BJ (cell line): ENCODE measurements at regions not wholly inside any gene's neighbourhood (a gene's known extent, or its start where the extent isn't known, plus 50 kb on each side); places are given as distances from the start of the nearest gene placed in this dataset.

ENCODE experiments used
- CTCF ChIA-PET: fragments of 350-600 bp; formaldehyde crosslinking; extraction: SDS; loops from one replicate; lab custom pipeline; 2021; ENCODE audit warnings: antibody characterized with exemption, inconsistent platforms; lab: Yijun Ruan, JAX
- POLR2A ChIA-PET: fragments of 300-600 bp; sonication (Branson Sonifier 250); formaldehyde crosslinking; extraction: SDS; loops from one replicate; lab custom pipeline; 2021; ENCODE audit warnings: antibody characterized with exemption; lab: Charles Lee
- DNase-seq: peaks from one replicate; pipeline ENCODE4 v3.0.0-alpha.2; 2011; ENCODE audit warnings: low read depth
- H3K27me3 ChIP-seq: 2 replicates; pipeline ENCODE4 v1.6.0; 2011; ENCODE audit warnings: low read length; ENCODE audit not compliant: control insufficient read depth, insufficient read depth
- H3K36me3 ChIP-seq: 2 replicates; pipeline ENCODE4 v1.5.1; 2011; ENCODE audit warnings: low read length; ENCODE audit not compliant: control insufficient read depth, insufficient read depth
- H3K4me3 ChIP-seq: 2 replicates; pipeline ENCODE4 v1.5.1; 2011; ENCODE audit warnings: low read depth, mild to moderate bottlenecking, control low read depth, low read length
- CTCF ChIP-seq: IDR thresholded peaks from 2 replicates; pipeline ENCODE4 v1.5.1; 2011; ENCODE audit warnings: low read depth, mild to moderate bottlenecking, control low read depth, inconsistent platforms, low read length, moderate library complexity; ENCODE audit not compliant: insufficient read depth

GRCh38 chr10:21060626-21061025, 163.5 kb upstream of the NEBL start:
- POLR2A ChIA-PET = no interaction called here
- CTCF ChIA-PET = no interaction called here
- no peak for DNase-seq
- no peak for TF ChIP-seq CTCF
- no peak overlapping the region for H3K4me3 ChIP-seq
- H3K27me3 ChIP-seq = no peaks in the 10 kb centered on the region
- no peaks in the 10 kb centered on the region for H3K36me3 ChIP-seq

DNA sequence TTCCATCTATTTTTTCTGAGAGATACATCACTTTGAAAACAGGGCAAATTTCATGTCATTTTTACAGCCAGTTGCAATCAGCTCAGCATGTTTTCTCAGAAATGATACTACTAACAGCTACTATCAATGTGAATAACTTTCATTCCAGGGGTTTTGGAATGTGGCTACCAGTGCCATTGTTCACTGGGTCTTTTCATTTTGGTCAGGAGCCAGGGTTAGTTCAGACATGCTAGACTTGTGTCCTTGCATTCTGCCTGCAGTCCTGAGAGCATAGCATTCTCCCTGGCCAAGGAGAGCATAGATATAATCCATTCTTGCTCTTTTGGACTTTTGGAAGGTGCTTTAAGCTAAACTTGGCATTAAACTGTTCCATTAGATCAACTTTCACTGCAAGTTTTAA, 160.9 kb upstream of the NEBL start:
- H3K4me3 ChIP-seq = no peak overlapping the region
- no peaks in the 10 kb centered on the region for H3K27me3 ChIP-seq
- ChIA-PET POLR2A (no interaction called here), CTCF (interaction anchor here (0.8 kb wide), 1 partner anchor 26 kb away, joined by 3 read pairs; no protein-coding TSS in a partner anchor)
- TF ChIP-seq CTCF = no peak
- DNase-seq = no peak
- H3K36me3 ChIP-seq = no peaks in the 10 kb centered on the region

DNA sequence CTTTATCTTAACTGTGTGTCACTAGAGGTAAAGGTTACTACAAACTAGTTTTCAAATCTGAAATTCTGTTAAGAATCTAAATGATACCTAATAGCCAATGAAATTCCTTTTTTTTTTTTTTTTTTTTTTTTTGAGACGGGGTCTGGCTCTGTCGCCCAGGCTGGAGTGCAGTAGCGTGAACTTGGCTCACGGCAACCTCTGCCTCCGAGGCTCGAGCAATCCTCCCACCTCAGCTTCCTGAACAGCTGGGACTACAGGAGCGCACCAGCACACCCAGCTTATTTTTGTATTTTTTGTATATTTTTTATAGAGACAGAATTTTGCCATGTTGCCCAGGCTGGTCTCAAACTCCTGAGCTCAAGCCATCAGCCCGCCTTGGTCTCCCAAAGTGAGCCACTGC, 160.3 kb upstream of the NEBL start:
- H3K27me3 ChIP-seq = no peaks in the 10 kb centered on the region
- ChIA-PET POLR2A (no interaction called here), CTCF (interaction anchor here (0.8 kb wide), 1 partner anchor 26 kb away, joined by 3 read pairs; no protein-coding TSS in a partner anchor)
- H3K36me3 ChIP-seq = no peaks in the 10 kb centered on the region
- no peak overlapping the region for H3K4me3 ChIP-seq
- no peak for TF ChIP-seq CTCF
- DNase-seq = no peak

DNA sequence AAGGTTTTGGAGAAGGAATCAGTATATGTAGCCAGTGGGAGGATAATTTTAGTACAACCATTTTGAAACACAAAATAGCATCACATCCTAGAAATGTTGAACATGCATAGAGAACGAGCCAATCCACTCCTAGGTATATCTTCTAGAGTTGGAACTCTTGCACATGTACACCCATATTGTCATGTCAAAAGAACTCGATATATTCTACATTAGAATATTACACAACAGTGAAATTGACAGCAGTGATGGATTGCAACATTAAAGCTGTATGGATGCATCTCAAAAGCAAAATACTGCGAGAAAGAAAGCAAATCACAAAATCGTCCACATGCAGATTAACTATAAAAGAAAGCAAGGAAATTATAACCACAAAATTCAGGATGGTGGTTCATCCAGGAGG, 159.3 kb upstream of the NEBL start:
- POLR2A ChIA-PET = no interaction called here
- TF ChIP-seq CTCF = no peak
- CTCF ChIA-PET = no interaction called here
- no peaks in the 10 kb centered on the region for H3K27me3 ChIP-seq
- no peak overlapping the region for H3K4me3 ChIP-seq
- no peaks in the 10 kb centered on the region for H3K36me3 ChIP-seq
- DNase-seq = no peak

DNA sequence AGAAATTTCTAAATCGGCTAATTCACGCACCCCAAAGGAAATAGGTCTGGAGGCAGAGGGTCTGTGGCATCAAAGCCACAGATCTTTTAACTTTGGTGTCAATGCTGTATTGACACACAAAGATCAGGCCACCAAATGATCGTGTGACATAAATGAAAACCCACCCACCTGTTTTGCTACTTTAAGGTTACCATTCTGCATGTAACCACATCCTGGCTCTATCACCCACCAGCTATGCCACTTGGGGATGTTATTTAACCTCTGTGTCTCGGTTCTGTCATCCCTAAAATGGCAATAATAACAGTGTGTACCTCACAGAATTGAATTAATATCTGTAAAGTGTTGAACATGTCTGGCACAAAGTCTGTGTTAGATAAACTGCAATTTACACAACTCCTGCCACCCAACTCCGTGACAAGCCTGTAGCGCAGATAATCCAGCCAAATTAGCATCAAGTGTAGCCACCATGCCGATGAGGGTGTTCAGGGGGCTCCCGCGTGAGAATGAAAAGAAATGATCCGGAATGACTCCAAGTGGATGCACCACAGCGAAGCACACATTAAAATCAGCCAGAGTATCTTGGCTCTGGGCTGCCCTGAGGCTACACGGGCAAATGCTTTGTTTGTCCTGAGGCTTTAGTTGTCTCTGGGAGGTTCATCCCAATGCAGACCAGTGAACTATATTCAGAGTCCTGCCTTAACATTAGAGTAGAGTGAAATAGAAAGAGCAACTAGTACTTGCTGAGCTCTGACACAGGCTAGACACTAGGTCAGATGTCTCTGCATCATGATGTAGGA, 158.4 kb upstream of the NEBL start:
- Histone ChIP-seq H3K4me3 (no peak overlapping the region), H3K27me3 (no peaks in the 10 kb centered on the region), H3K36me3 (no peaks in the 10 kb centered on the region)
- CTCF ChIA-PET = no interaction called here
- POLR2A ChIA-PET = no interaction called here
- TF ChIP-seq CTCF = no peak
- no peak for DNase-seq
